Heart right ventricle (tissue), 16 donors: ENCODE measurements at regions not wholly inside any gene's neighbourhood (a gene's known extent, or its start where the extent isn't known, plus 50 kb on each side); places are given as distances from the start of the nearest gene placed in this dataset.
A peak's percentile ranks its signal among the peaks of the same experiment; 100 is the strongest.
"Not testable (repeated sequence)": the region's sequence is repeated elsewhere in the genome, so short reads cannot be mapped to it uniquely, and the experiment has no call there.

Experiments
- ATAC-seq, 8 donors: fragments of 200-7000 bp; cut with Tn5 transposase; one replicate each; pipeline ENCODE4 v1.9.1; 2020; ENCODE audit warnings: mild to moderate bottlenecking in 8 of 8, moderate library complexity in 8 of 8, moderate number of reproducible peaks in 1 of 8
- DNase-seq, 2 donors: peaks; one replicate each; pipeline ENCODE4 v3.0.0-alpha.2; 2020
- H3K27ac ChIP-seq, 10 donors: fragments of 200-600 bp; sonication (generic) in 2 of 10; one replicate each; pipeline versions ENCODE4 v1.5.0 to v1.8.0; 2020 to 2022; ENCODE audit warnings: mild to moderate bottlenecking in 3 of 10
- H3K27me3 ChIP-seq, 7 donors: fragments of 200-600 bp; one replicate each; pipeline ENCODE4 v1.8.0; 2021 to 2022; ENCODE audit warnings: mild to moderate bottlenecking in 2 of 7
- H3K36me3 ChIP-seq, 9 donors: fragments of 200-600 bp; sonication (generic) in 1 of 9; one replicate each; pipeline versions ENCODE4 v1.5.0 to v1.8.0; 2020 to 2022; ENCODE audit warnings: mild to moderate bottlenecking in 2 of 9
- H3K4me1 ChIP-seq, 9 donors: fragments of 200-600 bp; sonication (generic) in 1 of 9; one replicate each; pipeline versions ENCODE4 v1.5.0 to v1.8.0; 2020 to 2022; ENCODE audit warnings: mild to moderate bottlenecking in 4 of 9
- H3K4me3 ChIP-seq, 10 donors: fragments of 200-600 bp; sonication (generic) in 2 of 10; one replicate each; pipeline versions ENCODE4 v1.5.0 to v1.8.0; 2020 to 2022; ENCODE audit warnings: mild to moderate bottlenecking in 7 of 10, moderate library complexity in 2 of 10
- H3K9me3 ChIP-seq, 11 donors: fragments of 200-600 bp in 10 of 11; sonication (generic) in 2 of 11; one replicate each; pipeline versions ENCODE4 v1.5.0 to v1.8.0; 2013 to 2022; ENCODE audit warnings: mild to moderate bottlenecking in 2 of 11, control low read depth in 1 of 11, moderate library complexity in 1 of 11
- CTCF ChIP-seq, 9 donors: fragments of 200-600 bp; sonication (generic) in 2 of 9; IDR thresholded peaks; one replicate each; pipeline versions ENCODE4 v1.5.0 to v1.8.0; 2021 to 2022; ENCODE audit warnings: antibody characterized with exemption in 9 of 9, mild to moderate bottlenecking in 5 of 9, moderate library complexity in 1 of 9
- WGBS, 2 donors: extraction: QIAGEN DNeasy Blood & Tissue Kit; methylation state at CpG; one replicate each; pipeline ENCODE4 v1.1.7; 2013; ENCODE audit warnings: inconsistent platforms in 1 of 2; 5-methylcytosine and 5-hydroxymethylcytosine counted together
- intact Hi-C, 10 donors: fragments of 100-400 bp; cut with DNase I; formaldehyde crosslinking; loops; one replicate each; pipeline versions ENCODE4 v1.11.1 to v1.14.2; 2022
- donor health status: Arrhythmogenic right ventricular cardiomyopathy.
- donor health status: ischemic (EF 13 %, LVEDD 7.1; RV severe dilation, severe dysfunction).
- donor health status: healthy with polysubstance abuse.
- donor health status: DM: no; HTN: yes; CAD: no.
- donor health status: DM: no; HTN: no; CAD: no.
- donor health status: ischemic (EF 25% LVEDD 6.9; RV normal size, moderate dysfunction).
- donor health status: ischemic (EF 25% LVEDD 5.7; RV mildly dilated, moderate dysfunction).
- donor health status: healthy.
- donor health status: DM: yes; HTN: yes; CAD: no.
- donor health status: Ischemic cardiomyopathy.
- donor health status: ischemic (EF 35%, LVEDD 5.7; RV mildly dilated, moderate dysfunction).
- donor health status: nonischemic (EF 11% LVEDD 7.7; RV severe dilation, severe dysfunction).
- donor health status: DM: yes; HTN: yes; CAD: no.
- donor health status: PGD.
- donor health status: ischemic (EF 29% LVEDD 5.4; RV normal size, mild dysfunction).
- donor health status: nonischemic (EF 23%, LVEDD 6.1; RV moderate dilation, normal function).

- H3K4me3 ChIP-seq = no peak overlapping the region
- intact Hi-C loops = no loop called here
- 21 to 29% methylated on average over 18 of the region's 18 CpGs for WGBS, 2 donors
- peaks cover 0 to 44% (median 24%) of the 10 kb centered on the region in 7 donors for H3K27me3 ChIP-seq
- H3K4me1 ChIP-seq = no peaks in the 10 kb centered on the region
- H3K36me3 ChIP-seq = no peaks in the 10 kb centered on the region
- ATAC-seq (no peak), DNase-seq (no peak)
- no peak overlapping the region for H3K27ac ChIP-seq
- no peak for TF ChIP-seq CTCF (IDR thresholded peaks at IDR 0.05)
- H3K9me3 ChIP-seq = no peaks in the 10 kb centered on the region
Measured at GRCh38 chr1:161427733-161428516, 60.2 kb upstream of the CFAP126 start.

- H3K4me3 ChIP-seq, ATAC-seq, H3K27ac ChIP-seq, H3K9me3 ChIP-seq, H3K36me3 ChIP-seq, H3K4me1 ChIP-seq, DNase-seq, intact Hi-C loops: not testable (repeated sequence)
- 77 to 90% methylated on average over 10 to 23 of the region's 33 CpGs for WGBS, 2 donors
- H3K27me3 ChIP-seq = peaks cover 0 to 26% (median 14%) of the 10 kb centered on the region in 7 donors
Measured at GRCh38 chr1:161422914-161423313, 55.2 kb upstream of the CFAP126 start.

GRCh38 chr1:161421456-161421855 lies 53.8 kb upstream of the CFAP126 start:
- H3K4me3 ChIP-seq = peak overlapping the region in 4 of 10 donors; percentile 7 to 34 (median 22)
- H3K4me1 ChIP-seq = no peaks in the 10 kb centered on the region
- ATAC-seq (no peak), DNase-seq (no peak)
- H3K27ac ChIP-seq = no peak overlapping the region
- 47 to 60% methylated on average over 9 of the region's 9 CpGs for WGBS, 2 donors
- no peaks in the 10 kb centered on the region for H3K36me3 ChIP-seq
- intact Hi-C loops = no loop called here
- H3K9me3 ChIP-seq = no peaks in the 10 kb centered on the region
- no peak for TF ChIP-seq CTCF (IDR thresholded peaks at IDR 0.05)
- peaks cover 0 to 11% (median 1%) of the 10 kb centered on the region in 7 donors for H3K27me3 ChIP-seq

GRCh38 chr1:161420763-161421455 lies 53.2 kb upstream of the CFAP126 start:
- intact Hi-C loops = no loop called here
- H3K9me3 ChIP-seq = no peaks in the 10 kb centered on the region
- H3K4me3 ChIP-seq = no peak overlapping the region
- ATAC-seq = no peak
- H3K4me1 ChIP-seq = no peaks in the 10 kb centered on the region
- no peak for TF ChIP-seq CTCF (IDR thresholded peaks at IDR 0.05)
- H3K36me3 ChIP-seq = no peaks in the 10 kb centered on the region
- WGBS, 2 donors = 71 to 78% methylated on average over 24 of the region's 24 CpGs
- no peak for DNase-seq
- H3K27me3 ChIP-seq = peaks cover 0 to 7% (median 0%) of the 10 kb centered on the region in 7 donors
- no peak overlapping the region for H3K27ac ChIP-seq

GRCh38 chr1:161417536-161417935 lies 49.9 kb upstream of the CFAP126 start:
- H3K36me3 ChIP-seq, intact Hi-C loops, H3K27me3 ChIP-seq, ATAC-seq, H3K9me3 ChIP-seq, H3K4me1 ChIP-seq, H3K27ac ChIP-seq, H3K4me3 ChIP-seq, DNase-seq: not testable (repeated sequence)
- 97 to 98% methylated on average over 4 of the region's 4 CpGs for WGBS, 2 donors
